T-helper 1 cell (primary cell): ENCODE measurements at regions not wholly inside any gene's neighbourhood (a gene's known extent, or its start where the extent isn't known, plus 50 kb on each side); places are given as distances from the start of the nearest gene placed in this dataset.

Experiments used
- DNase-seq, 5 donors: peaks; one replicate each; pipeline ENCODE4 v3.0.0-alpha.2; 2012 to 2020

GRCh38 chr5:145345511-145346287 is 489.4 kb downstream of the PRELID2 start:
- no peak for DNase-seq

- no peak for DNase-seq
Measured at GRCh38 chr5:145341842-145342241, 493.3 kb downstream of the PRELID2 start.

- DNase-seq = no peak
Measured at GRCh38 chr5:145340099-145340498, 495.0 kb downstream of the PRELID2 start.

- no peak for DNase-seq
Measured at GRCh38 chr5:145324767-145325479, 510.2 kb downstream of the PRELID2 start.

GRCh38 chr5:145324101-145324500 is 511.0 kb downstream of the PRELID2 start:
- DNase-seq = no peak

- no peak for DNase-seq
Measured at GRCh38 chr5:145316282-145316681, 518.9 kb downstream of the PRELID2 start.

GRCh38 chr5:145307866-145308382 is 527.2 kb downstream of the PRELID2 start:
- no peak for DNase-seq

GRCh38 chr5:145295236-145295835 is 539.8 kb downstream of the PRELID2 start:
- DNase-seq = no peak

- DNase-seq = no peak
Measured at GRCh38 chr5:145294331-145294730, 540.8 kb downstream of the PRELID2 start.

GRCh38 chr5:145293716-145294115 is 541.4 kb downstream of the PRELID2 start:
- DNase-seq = no peak

- no peak for DNase-seq
Measured at GRCh38 chr5:145292278-145292677, 542.9 kb downstream of the PRELID2 start.

- DNase-seq = no peak
Measured at GRCh38 chr5:145283141-145283810, 551.9 kb downstream of the PRELID2 start.

GRCh38 chr5:145280806-145281205 is 554.3 kb downstream of the PRELID2 start:
- DNase-seq = no peak

GRCh38 chr5:145280214-145280613 is 554.9 kb downstream of the PRELID2 start:
- no peak for DNase-seq

- no peak for DNase-seq
Measured at GRCh38 chr5:145260670-145261069, 574.5 kb downstream of the PRELID2 start.

- DNase-seq = no peak
Measured at GRCh38 chr5:145247745-145248040, 587.4 kb downstream of the PRELID2 start.

- DNase-seq = no peak
Measured at GRCh38 chr5:145246961-145247744, 588.0 kb downstream of the PRELID2 start.

- no peak for DNase-seq
Measured at GRCh38 chr5:145246379-145246778, 588.8 kb downstream of the PRELID2 start.

- no peak for DNase-seq
Measured at GRCh38 chr5:145245354-145245753, 589.8 kb downstream of the PRELID2 start.

GRCh38 chr5:145244788-145245187 is 590.4 kb downstream of the PRELID2 start:
- DNase-seq = no peak

- no peak for DNase-seq
Measured at GRCh38 chr5:145244251-145244650, 590.9 kb downstream of the PRELID2 start.

GRCh38 chr5:145243016-145243415 is 592.1 kb downstream of the PRELID2 start:
- DNase-seq = no peak
